Mammary epithelial cell (primary cell): ENCODE measurements at regions not wholly inside any gene's neighbourhood (a gene's known extent, or its start where the extent isn't known, plus 50 kb on each side); places are given as distances from the start of the nearest gene placed in this dataset.

Source experiments
- CTCF ChIP-seq, 2 donors: IDR thresholded peaks in 1 of 2; conservative IDR thresholded peaks in 1 of 2; 2 replicates each; pipeline ENCODE4 v1.5.1; 2011 to 2012; ENCODE audit warnings: inconsistent platforms in 2 of 2, low read length in 2 of 2, mild to moderate bottlenecking in 2 of 2, control low read depth in 1 of 2, low read depth in 1 of 2; ENCODE audit not compliant: insufficient read depth in 1 of 2; ENCODE audit errors: extremely low read depth in 1 of 2
- EZH2 ChIP-seq: IDR thresholded peaks from 2 replicates; pipeline ENCODE4 v1.6.1; 2012; ENCODE audit warnings: low read length, inconsistent platforms, borderline replicate concordance

GRCh38 chr2:22817197-22817596, 567.8 kb upstream of the KLHL29 start:
- no peak for TF ChIP-seq CTCF (conservative IDR thresholded peaks at IDR 0.05 in 1 of 2, IDR thresholded peaks at IDR 0.05 in 1 of 2; ENCODE audit: extremely low read depth in 1 of 2, insufficient read depth in 1 of 2, low read depth in 1 of 2, low read length in 2 of 2)
- TF ChIP-seq EZH2: no peak
